ENCODE measurements at regions not wholly inside any gene's neighbourhood (a gene's known extent, or its start where the extent isn't known, plus 50 kb on each side); places are given as distances from the start of the nearest gene placed in this dataset.

DNA sequence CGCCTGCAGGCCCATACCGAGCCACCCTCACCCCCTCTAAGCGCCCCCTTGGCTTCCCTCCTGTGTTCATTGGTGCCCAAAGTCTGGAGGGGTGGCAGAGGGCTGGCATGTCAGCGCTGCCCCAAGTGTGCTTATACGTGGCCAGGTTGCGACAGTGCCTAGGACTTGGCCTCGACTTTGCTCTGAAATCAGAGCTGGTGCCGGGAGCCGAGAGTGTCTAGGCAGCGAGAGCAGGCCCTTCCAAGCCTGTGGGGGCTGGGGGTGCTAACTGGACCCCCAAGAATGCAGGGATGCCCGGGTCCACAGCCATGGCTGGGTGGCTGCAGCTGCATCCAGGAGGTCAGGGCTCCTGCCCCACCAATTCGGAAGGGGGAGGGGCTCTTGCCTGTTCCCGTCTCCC lies 95.6 kb upstream of the MGAT5 start:
- peaks cover 16% of the 10 kb centered on the region for H3K36me3 Mint-ChIP-seq (ENCODE audit: low read depth)
- Histone ChIP-seq H3K27me3 (ENCODE audit: insufficient read depth) (no peaks in the 10 kb centered on the region), H3K27ac (ENCODE audit: low read depth) (no peak overlapping the region), H3K36me3 (ENCODE audit: insufficient read depth) (no peaks in the 10 kb centered on the region), H3K4me1 (ENCODE audit: insufficient read depth) (peaks cover 29% of the 10 kb centered on the region), H3K79me2 (replicated peaks; ENCODE audit: insufficient read depth) (peaks cover 79% of the 10 kb centered on the region), H2AFZ (no peak overlapping the region), H3K4me3 (no peak overlapping the region), H3F3A (replicated peaks; ENCODE audit: low read depth) (no peaks in the 10 kb centered on the region), H3K4me2 (no peak overlapping the region), H4K20me1 (replicated peaks; ENCODE audit: insufficient read depth) (peaks cover 4% of the 10 kb centered on the region; the same call in 1 of the 2 replicates), H3K9me2 (ENCODE audit: insufficient read depth) (no peaks in the 10 kb centered on the region)
- H3K4me1 Mint-ChIP-seq: peaks cover 62% of the 10 kb centered on the region
- TF ChIP-seq CREB1 (CRISPR knock-in tag; IDR thresholded peaks at IDR 0.05; ENCODE audit: low read depth) (no peak), EZH2phosphoT487 (IDR thresholded peaks at IDR 0.05; ENCODE audit: unreplicated experiment) (no peak), POLR2AphosphoS5 (IDR thresholded peaks at IDR 0.05; ENCODE audit: low read depth) (no peak), JUNB (IDR thresholded peaks at IDR 0.05; ENCODE audit: unreplicated experiment) (no peak), ZNF331 (CRISPR knock-in tag; IDR thresholded peaks at IDR 0.05; ENCODE audit: low read depth) (no peak), ZNF114 (CRISPR knock-in tag; IDR thresholded peaks at IDR 0.05) (no peak)
- TF ChIP-seq, protein P1, sequence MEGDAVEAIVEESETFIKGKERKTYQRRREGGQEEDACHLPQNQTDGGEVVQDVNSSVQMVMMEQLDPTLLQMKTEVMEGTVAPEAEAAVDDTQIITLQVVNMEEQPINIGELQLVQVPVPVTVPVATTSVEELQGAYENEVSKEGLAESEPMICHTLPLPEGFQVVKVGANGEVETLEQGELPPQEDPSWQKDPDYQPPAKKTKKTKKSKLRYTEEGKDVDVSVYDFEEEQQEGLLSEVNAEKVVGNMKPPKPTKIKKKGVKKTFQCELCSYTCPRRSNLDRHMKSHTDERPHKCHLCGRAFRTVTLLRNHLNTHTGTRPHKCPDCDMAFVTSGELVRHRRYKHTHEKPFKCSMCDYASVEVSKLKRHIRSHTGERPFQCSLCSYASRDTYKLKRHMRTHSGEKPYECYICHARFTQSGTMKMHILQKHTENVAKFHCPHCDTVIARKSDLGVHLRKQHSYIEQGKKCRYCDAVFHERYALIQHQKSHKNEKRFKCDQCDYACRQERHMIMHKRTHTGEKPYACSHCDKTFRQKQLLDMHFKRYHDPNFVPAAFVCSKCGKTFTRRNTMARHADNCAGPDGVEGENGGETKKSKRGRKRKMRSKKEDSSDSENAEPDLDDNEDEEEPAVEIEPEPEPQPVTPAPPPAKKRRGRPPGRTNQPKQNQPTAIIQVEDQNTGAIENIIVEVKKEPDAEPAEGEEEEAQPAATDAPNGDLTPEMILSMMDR (conservative IDR thresholded peaks at IDR 0.05; ENCODE audit: low read depth in 2 of 2): no peak
- TF ChIP-seq, protein P2, sequence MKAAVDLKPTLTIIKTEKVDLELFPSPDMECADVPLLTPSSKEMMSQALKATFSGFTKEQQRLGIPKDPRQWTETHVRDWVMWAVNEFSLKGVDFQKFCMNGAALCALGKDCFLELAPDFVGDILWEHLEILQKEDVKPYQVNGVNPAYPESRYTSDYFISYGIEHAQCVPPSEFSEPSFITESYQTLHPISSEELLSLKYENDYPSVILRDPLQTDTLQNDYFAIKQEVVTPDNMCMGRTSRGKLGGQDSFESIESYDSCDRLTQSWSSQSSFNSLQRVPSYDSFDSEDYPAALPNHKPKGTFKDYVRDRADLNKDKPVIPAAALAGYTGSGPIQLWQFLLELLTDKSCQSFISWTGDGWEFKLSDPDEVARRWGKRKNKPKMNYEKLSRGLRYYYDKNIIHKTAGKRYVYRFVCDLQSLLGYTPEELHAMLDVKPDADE (IDR thresholded peaks at IDR 0.05): no peak
- TF ChIP-seq, protein P3, sequence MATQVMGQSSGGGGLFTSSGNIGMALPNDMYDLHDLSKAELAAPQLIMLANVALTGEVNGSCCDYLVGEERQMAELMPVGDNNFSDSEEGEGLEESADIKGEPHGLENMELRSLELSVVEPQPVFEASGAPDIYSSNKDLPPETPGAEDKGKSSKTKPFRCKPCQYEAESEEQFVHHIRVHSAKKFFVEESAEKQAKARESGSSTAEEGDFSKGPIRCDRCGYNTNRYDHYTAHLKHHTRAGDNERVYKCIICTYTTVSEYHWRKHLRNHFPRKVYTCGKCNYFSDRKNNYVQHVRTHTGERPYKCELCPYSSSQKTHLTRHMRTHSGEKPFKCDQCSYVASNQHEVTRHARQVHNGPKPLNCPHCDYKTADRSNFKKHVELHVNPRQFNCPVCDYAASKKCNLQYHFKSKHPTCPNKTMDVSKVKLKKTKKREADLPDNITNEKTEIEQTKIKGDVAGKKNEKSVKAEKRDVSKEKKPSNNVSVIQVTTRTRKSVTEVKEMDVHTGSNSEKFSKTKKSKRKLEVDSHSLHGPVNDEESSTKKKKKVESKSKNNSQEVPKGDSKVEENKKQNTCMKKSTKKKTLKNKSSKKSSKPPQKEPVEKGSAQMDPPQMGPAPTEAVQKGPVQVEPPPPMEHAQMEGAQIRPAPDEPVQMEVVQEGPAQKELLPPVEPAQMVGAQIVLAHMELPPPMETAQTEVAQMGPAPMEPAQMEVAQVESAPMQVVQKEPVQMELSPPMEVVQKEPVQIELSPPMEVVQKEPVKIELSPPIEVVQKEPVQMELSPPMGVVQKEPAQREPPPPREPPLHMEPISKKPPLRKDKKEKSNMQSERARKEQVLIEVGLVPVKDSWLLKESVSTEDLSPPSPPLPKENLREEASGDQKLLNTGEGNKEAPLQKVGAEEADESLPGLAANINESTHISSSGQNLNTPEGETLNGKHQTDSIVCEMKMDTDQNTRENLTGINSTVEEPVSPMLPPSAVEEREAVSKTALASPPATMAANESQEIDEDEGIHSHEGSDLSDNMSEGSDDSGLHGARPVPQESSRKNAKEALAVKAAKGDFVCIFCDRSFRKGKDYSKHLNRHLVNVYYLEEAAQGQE (IDR thresholded peaks at IDR 0.05; ENCODE audit: unreplicated experiment): no peak
- peak; percentile 19; the same call in 1 of the 3 replicates for ATAC-seq
- H3K4me3 Mint-ChIP-seq: no peak overlapping the region
- H3K27ac Mint-ChIP-seq: no peak overlapping the region
- peaks cover 4% of the 10 kb centered on the region; the same call in 1 of the 3 replicates for H3K9me3 Mint-ChIP-seq
- H3K27me3 Mint-ChIP-seq (ENCODE audit: insufficient read depth, low read depth, poor library complexity): peaks cover 5% of the 10 kb centered on the region
- no peak for DNase-seq (ENCODE audit: low spot score)

DNA sequence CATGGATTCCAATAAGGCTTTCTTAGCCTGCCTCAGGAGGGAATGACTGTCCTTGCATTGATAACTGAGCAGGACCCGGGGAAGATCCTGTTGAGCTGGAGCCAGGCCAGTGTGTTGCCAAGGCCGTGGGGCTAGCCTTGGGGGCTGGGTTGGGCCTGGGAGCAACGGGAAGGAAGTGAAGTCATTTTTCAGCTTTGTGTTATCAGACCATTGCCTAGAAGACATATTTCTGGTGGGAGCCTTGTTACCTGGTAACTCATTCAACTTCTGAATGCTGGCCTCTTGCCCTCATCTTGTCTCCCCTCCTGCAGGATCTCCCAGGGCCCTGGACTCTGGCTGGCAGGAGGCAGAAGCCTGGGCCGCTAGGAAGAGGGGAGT lies 92.7 kb upstream of the MGAT5 start:
- no peak overlapping the region for H3K4me3 ChIP-seq
- Mint-ChIP-seq H3K4me1 (peaks cover 49% of the 10 kb centered on the region), H3K4me3 (no peak overlapping the region), H3K27me3 (ENCODE audit: insufficient read depth, low read depth, poor library complexity) (peaks cover 5% of the 10 kb centered on the region), H3K36me3 (ENCODE audit: low read depth) (peaks cover 10% of the 10 kb centered on the region), H3K27ac (no peak overlapping the region), H3K9me3 (peaks cover 4% of the 10 kb centered on the region; the same call in 1 of the 3 replicates)
- H3F3A ChIP-seq (replicated peaks; ENCODE audit: low read depth): no peaks in the 10 kb centered on the region
- ATAC-seq (no peak), DNase-seq (ENCODE audit: low spot score) (no peak)
- no peak overlapping the region for H3K27ac ChIP-seq (ENCODE audit: low read depth)
- 0 out of 2 replicates have a peak overlapping the region, but pooled peaks have one; percentile 73 for H3K4me2 ChIP-seq
- peaks cover 89% of the 10 kb centered on the region for H3K79me2 ChIP-seq (replicated peaks; ENCODE audit: insufficient read depth)
- no peak overlapping the region for H2AFZ ChIP-seq
- no peaks in the 10 kb centered on the region for H3K27me3 ChIP-seq (ENCODE audit: insufficient read depth)
- H3K36me3 ChIP-seq (ENCODE audit: insufficient read depth): no peaks in the 10 kb centered on the region
- H4K20me1 ChIP-seq (replicated peaks; ENCODE audit: insufficient read depth): peaks cover 4% of the 10 kb centered on the region; the same call in 1 of the 2 replicates
- H3K4me1 ChIP-seq (ENCODE audit: insufficient read depth): peaks cover 29% of the 10 kb centered on the region
- no peaks in the 10 kb centered on the region for H3K9me2 ChIP-seq (ENCODE audit: insufficient read depth)
- TF ChIP-seq, protein P2 (IDR thresholded peaks at IDR 0.05): no peak
- TF ChIP-seq STAT1 (IDR thresholded peaks at IDR 0.05; ENCODE audit: unreplicated experiment) (no peak), EZH2 (IDR thresholded peaks at IDR 0.05; ENCODE audit: low read depth, unreplicated experiment) (no peak), POLR2AphosphoS5 (IDR thresholded peaks at IDR 0.05; ENCODE audit: low read depth) (no peak), CREB1 (CRISPR knock-in tag; IDR thresholded peaks at IDR 0.05; ENCODE audit: low read depth) (no peak), ZNF114 (CRISPR knock-in tag; IDR thresholded peaks at IDR 0.05) (no peak)

Measured in GM23338 (cell line).